GM12878 (cell line): ENCODE measurements at regions not wholly inside any gene's neighbourhood (a gene's known extent, or its start where the extent isn't known, plus 50 kb on each side); places are given as distances from the start of the nearest gene placed in this dataset.

Experiments
- ATAC-seq: fragments of 200-7000 bp; cut with Tn5 transposase; 3 replicates; pipeline ENCODE4 v1.9.1; 2020; ENCODE audit warnings: mild to moderate bottlenecking, moderate library complexity
- BruUV-seq: library from RNA; stranded (reverse); fragments of 400-500 nt; replicated peaks from 2 replicates; lab custom pipeline; 2021; lab: Mats Ljungman, UMichigan
- CTCF ChIA-PET: fragments of 300-600 bp; sonication (Branson Sonifier 250); formaldehyde crosslinking; extraction: SDS; loops from one replicate; lab custom pipeline; 2021; ENCODE audit warnings: inconsistent platforms; lab: Yijun Ruan, JAX
- POLR2A ChIA-PET: fragments of 350-600 bp; formaldehyde crosslinking; extraction: SDS; loops from one replicate; lab custom pipeline; 2021; ENCODE audit warnings: inconsistent platforms; lab: Charles Lee
- RAD21 ChIA-PET: fragments of 300-600 bp; sonication (Branson Sonifier 250); formaldehyde crosslinking; loops from one replicate; lab custom pipeline; 2023; ENCODE audit warnings: antibody characterized with exemption; ENCODE audit not compliant: unreplicated experiment; lab: Charles Lee
- SMC1A ChIA-PET: fragments of 300-600 bp; sonication (Branson Sonifier 250); formaldehyde crosslinking; loops from one replicate; lab custom pipeline; 2023; ENCODE audit not compliant: unreplicated experiment, uncharacterized antibody; lab: Charles Lee
- DNase-seq: peaks from one replicate; pipeline ENCODE4 v3.0.0-alpha.2; 2011; ENCODE audit warnings: low read depth, low spot score
- FAIRE-seq: peaks from 3 replicates; lab custom pipeline; 2011; peaks lifted over from hg19 to GRCh38; lab: Jason Lieb, UNC
- H2AFZ ChIP-seq: 2 replicates; pipeline ENCODE4 v1.6.0; 2011; ENCODE audit warnings: low read depth, low read length, control low read depth; ENCODE audit not compliant: control insufficient read depth
- H3K27ac ChIP-seq: 2 replicates; pipeline ENCODE4 v1.5.1; 2011; ENCODE audit warnings: control low read depth; ENCODE audit not compliant: control insufficient read depth, insufficient read depth
- H3K27me3 ChIP-seq, 2 experiments: replicated peaks in 1 of 2; 2 replicates each; pipeline versions ENCODE4 v1.6.0 to v1.6.1; 2011; ENCODE audit warnings: low read length in 1 of 2; ENCODE audit not compliant: control insufficient read depth in 2 of 2, insufficient read depth in 2 of 2
- H3K36me3 ChIP-seq, 2 experiments: 2 replicates each; pipeline ENCODE4 v1.5.1; 2011; ENCODE audit warnings: low read length in 1 of 2; ENCODE audit not compliant: control insufficient read depth in 2 of 2, insufficient read depth in 2 of 2
- H3K4me1 ChIP-seq: 2 replicates; pipeline ENCODE4 v1.6.1; 2011; ENCODE audit warnings: mild to moderate bottlenecking, low read length, moderate library complexity, mixed read lengths; ENCODE audit not compliant: control insufficient read depth, insufficient read depth
- H3K4me2 ChIP-seq: 2 replicates; pipeline ENCODE4 v1.6.0; 2011; ENCODE audit warnings: control low read depth; ENCODE audit not compliant: control insufficient read depth, insufficient read depth
- H3K4me3 ChIP-seq: fragments of 200-600 bp; sonication (generic); 2 replicates; pipeline ENCODE4 v1.5.1; 2016
- H3K79me2 ChIP-seq: 2 replicates; pipeline ENCODE4 v1.6.0; 2011; ENCODE audit warnings: low read length; ENCODE audit not compliant: control insufficient read depth, insufficient read depth
- H3K9ac ChIP-seq: 2 replicates; pipeline ENCODE4 v1.8.0; 2011; ENCODE audit warnings: low read length, control low read depth, mixed read lengths; ENCODE audit not compliant: control insufficient read depth, insufficient read depth
- H3K9me3 ChIP-seq: replicated peaks from 3 replicates; pipeline ENCODE4 v1.5.1; 2011; ENCODE audit warnings: mild to moderate bottlenecking, low read length; ENCODE audit not compliant: control insufficient read depth, insufficient read depth
- H4K20me1 ChIP-seq: 2 replicates; pipeline ENCODE4 v1.6.0; 2011; ENCODE audit not compliant: control insufficient read depth, insufficient read depth
- ASH2L ChIP-seq: fragments of 300-600, 200-600 bp; sonication (generic); IDR thresholded peaks from 2 replicates; pipeline ENCODE4 v1.6.1; 2017; ENCODE audit warnings: low read depth, mild to moderate bottlenecking, borderline replicate concordance
- EP300 ChIP-seq, 2 experiments: fragments of 150-350 bp in 1 of 2; IDR thresholded peaks; 2 replicates each; pipeline ENCODE4 v1.6.1; 2011 to 2012; ENCODE audit warnings: low read depth in 2 of 2, low read length in 2 of 2, borderline replicate concordance in 1 of 2, improper control_type of control experiment in 1 of 2, inconsistent platforms in 1 of 2; ENCODE audit not compliant: control insufficient read depth in 1 of 2
- FOXK2 ChIP-seq: fragments of 450-650 bp; IDR thresholded peaks from 2 replicates; pipeline ENCODE4 v1.6.1; 2017; ENCODE audit warnings: mild to moderate bottlenecking, moderate library complexity
- POU2F2 ChIP-seq: IDR thresholded peaks from 3 replicates; pipeline ENCODE4 v1.6.1; 2011; ENCODE audit warnings: low read depth, mild to moderate bottlenecking, low read length, borderline replicate concordance
- RAD21 ChIP-seq: IDR thresholded peaks from 2 replicates; pipeline ENCODE4 v1.6.1; 2011; ENCODE audit warnings: mild to moderate bottlenecking, low read depth, low read length, moderate library complexity; ENCODE audit not compliant: insufficient read depth
- SREBF1 ChIP-seq: IDR thresholded peaks from 2 replicates; pipeline ENCODE4 v1.6.1; 2012; ENCODE audit warnings: mild to moderate bottlenecking, low read length
- ZBED1 ChIP-seq: IDR thresholded peaks from 2 replicates; pipeline ENCODE4 v1.6.1; 2016; ENCODE audit warnings: borderline replicate concordance
- ZNF207 ChIP-seq: fragments of 450-650 bp; IDR thresholded peaks from 2 replicates; pipeline ENCODE4 v1.6.1; 2014; ENCODE audit warnings: antibody characterized with exemption, mild to moderate bottlenecking, borderline replicate concordance
- ZNF384 ChIP-seq: IDR thresholded peaks from 2 replicates; pipeline ENCODE4 v1.6.1; 2012; ENCODE audit warnings: low read depth, mild to moderate bottlenecking, low read length, improper control_type of control experiment, borderline replicate concordance
- in situ Hi-C: fragments of 300-500 bp; cut with MboI; formaldehyde crosslinking; loops from 9 replicates; pipeline ENCODE4 v1.14.3; 2018; ENCODE audit warnings: mixed read lengths
- intact Hi-C: fragments of 100-400 bp; cut with micrococcal nuclease; formaldehyde crosslinking; loops from one replicate; pipeline ENCODE4 v1.14.2; 2022; ENCODE audit not compliant: unreplicated experiment
- TF ChIP-seq, protein P1 (sequence below): fragments of 450-650 bp; conservative IDR thresholded peaks from 2 replicates; pipeline ENCODE4 v1.6.1; 2017; ENCODE audit warnings: mild to moderate bottlenecking, moderate library complexity
- TF ChIP-seq, protein P2 (sequence below): fragments of 450-650 bp; IDR thresholded peaks from 2 replicates; pipeline ENCODE4 v1.6.1; 2017; ENCODE audit warnings: mild to moderate bottlenecking, moderate library complexity
- TF ChIP-seq, protein P3 (sequence below): fragments of 150-350 bp; IDR thresholded peaks from 2 replicates; pipeline ENCODE4 v1.6.1; 2016; ENCODE audit warnings: low read depth, low read length
- TF ChIP-seq, protein P4 (sequence below): IDR thresholded peaks from 2 replicates; pipeline ENCODE4 v1.6.1; 2011; ENCODE audit warnings: borderline replicate concordance, low read depth, mild to moderate bottlenecking, moderate library complexity, low read length; ENCODE audit not compliant: insufficient read depth, poor library complexity, severe bottlenecking

DNA sequence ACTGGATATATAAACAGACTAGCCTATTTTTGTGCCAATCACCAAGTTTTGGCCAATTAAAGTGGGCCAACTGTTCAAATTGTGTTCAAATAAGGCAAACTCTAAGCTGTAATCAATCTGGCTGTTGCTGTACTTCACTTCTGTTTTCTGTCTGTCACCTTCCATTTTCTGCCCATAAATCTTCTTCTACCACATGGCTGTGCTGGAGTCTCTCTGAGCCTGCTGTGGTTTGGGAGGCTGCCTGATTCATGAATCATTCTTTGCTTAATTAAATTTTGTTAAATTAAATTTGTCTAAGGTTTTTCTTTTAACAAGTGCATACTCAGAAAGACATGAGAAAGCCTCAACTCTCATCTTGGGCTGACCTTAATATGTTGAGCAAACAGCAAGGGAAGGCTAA, 172.6 kb upstream of the VIPR2 start:
- Histone ChIP-seq H3K9ac (no peak overlapping the region), H3K4me1 (no peaks in the 10 kb centered on the region), H3K79me2 (no peaks in the 10 kb centered on the region), H3K27me3 (no peaks in the 10 kb centered on the region), H3K4me2 (no peak overlapping the region), H3K4me3 (no peak overlapping the region), H2AFZ (no peak overlapping the region), H3K9me3 (no peaks in the 10 kb centered on the region), H4K20me1 (no peaks in the 10 kb centered on the region), H3K36me3 (no peaks in the 10 kb centered on the region), H3K27ac (no peak overlapping the region)
- ChIA-PET SMC1A (no interaction called here), RAD21 (no interaction called here), CTCF (no interaction called here), POLR2A (no interaction called here)
- FAIRE-seq (no peak), DNase-seq (no peak), ATAC-seq (no peak)
- intact Hi-C loops (no loop called here), in situ Hi-C loops (no loop called here)
- no TSS peak for BruUV-seq
- TF ChIP-seq FOXK2 (no peak), SREBF1 (no peak), ZNF207 (no peak), EP300 (IDR thresholded peaks at IDR 0.05; ENCODE audit: borderline replicate concordance in 1 of 2, control insufficient read depth in 1 of 2, low read depth in 2 of 2, low read length in 2 of 2) (no peak), ZBED1 (no peak), RAD21 (no peak), POU2F2 (no peak), ASH2L (no peak), ZNF384 (no peak)
- TF ChIP-seq, protein P1, sequence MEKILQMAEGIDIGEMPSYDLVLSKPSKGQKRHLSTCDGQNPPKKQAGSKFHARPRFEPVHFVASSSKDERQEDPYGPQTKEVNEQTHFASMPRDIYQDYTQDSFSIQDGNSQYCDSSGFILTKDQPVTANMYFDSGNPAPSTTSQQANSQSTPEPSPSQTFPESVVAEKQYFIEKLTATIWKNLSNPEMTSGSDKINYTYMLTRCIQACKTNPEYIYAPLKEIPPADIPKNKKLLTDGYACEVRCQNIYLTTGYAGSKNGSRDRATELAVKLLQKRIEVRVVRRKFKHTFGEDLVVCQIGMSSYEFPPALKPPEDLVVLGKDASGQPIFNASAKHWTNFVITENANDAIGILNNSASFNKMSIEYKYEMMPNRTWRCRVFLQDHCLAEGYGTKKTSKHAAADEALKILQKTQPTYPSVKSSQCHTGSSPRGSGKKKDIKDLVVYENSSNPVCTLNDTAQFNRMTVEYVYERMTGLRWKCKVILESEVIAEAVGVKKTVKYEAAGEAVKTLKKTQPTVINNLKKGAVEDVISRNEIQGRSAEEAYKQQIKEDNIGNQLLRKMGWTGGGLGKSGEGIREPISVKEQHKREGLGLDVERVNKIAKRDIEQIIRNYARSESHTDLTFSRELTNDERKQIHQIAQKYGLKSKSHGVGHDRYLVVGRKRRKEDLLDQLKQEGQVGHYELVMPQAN = no peak
- TF ChIP-seq, protein P2, sequence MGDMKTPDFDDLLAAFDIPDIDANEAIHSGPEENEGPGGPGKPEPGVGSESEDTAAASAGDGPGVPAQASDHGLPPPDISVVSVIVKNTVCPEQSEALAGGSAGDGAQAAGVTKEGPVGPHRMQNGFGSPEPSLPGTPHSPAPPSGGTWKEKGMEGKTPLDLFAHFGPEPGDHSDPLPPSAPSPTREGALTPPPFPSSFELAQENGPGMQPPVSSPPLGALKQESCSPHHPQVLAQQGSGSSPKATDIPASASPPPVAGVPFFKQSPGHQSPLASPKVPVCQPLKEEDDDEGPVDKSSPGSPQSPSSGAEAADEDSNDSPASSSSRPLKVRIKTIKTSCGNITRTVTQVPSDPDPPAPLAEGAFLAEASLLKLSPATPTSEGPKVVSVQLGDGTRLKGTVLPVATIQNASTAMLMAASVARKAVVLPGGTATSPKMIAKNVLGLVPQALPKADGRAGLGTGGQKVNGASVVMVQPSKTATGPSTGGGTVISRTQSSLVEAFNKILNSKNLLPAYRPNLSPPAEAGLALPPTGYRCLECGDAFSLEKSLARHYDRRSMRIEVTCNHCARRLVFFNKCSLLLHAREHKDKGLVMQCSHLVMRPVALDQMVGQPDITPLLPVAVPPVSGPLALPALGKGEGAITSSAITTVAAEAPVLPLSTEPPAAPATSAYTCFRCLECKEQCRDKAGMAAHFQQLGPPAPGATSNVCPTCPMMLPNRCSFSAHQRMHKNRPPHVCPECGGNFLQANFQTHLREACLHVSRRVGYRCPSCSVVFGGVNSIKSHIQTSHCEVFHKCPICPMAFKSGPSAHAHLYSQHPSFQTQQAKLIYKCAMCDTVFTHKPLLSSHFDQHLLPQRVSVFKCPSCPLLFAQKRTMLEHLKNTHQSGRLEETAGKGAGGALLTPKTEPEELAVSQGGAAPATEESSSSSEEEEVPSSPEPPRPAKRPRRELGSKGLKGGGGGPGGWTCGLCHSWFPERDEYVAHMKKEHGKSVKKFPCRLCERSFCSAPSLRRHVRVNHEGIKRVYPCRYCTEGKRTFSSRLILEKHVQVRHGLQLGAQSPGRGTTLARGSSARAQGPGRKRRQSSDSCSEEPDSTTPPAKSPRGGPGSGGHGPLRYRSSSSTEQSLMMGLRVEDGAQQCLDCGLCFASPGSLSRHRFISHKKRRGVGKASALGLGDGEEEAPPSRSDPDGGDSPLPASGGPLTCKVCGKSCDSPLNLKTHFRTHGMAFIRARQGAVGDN = no peak
- TF ChIP-seq, protein P3, sequence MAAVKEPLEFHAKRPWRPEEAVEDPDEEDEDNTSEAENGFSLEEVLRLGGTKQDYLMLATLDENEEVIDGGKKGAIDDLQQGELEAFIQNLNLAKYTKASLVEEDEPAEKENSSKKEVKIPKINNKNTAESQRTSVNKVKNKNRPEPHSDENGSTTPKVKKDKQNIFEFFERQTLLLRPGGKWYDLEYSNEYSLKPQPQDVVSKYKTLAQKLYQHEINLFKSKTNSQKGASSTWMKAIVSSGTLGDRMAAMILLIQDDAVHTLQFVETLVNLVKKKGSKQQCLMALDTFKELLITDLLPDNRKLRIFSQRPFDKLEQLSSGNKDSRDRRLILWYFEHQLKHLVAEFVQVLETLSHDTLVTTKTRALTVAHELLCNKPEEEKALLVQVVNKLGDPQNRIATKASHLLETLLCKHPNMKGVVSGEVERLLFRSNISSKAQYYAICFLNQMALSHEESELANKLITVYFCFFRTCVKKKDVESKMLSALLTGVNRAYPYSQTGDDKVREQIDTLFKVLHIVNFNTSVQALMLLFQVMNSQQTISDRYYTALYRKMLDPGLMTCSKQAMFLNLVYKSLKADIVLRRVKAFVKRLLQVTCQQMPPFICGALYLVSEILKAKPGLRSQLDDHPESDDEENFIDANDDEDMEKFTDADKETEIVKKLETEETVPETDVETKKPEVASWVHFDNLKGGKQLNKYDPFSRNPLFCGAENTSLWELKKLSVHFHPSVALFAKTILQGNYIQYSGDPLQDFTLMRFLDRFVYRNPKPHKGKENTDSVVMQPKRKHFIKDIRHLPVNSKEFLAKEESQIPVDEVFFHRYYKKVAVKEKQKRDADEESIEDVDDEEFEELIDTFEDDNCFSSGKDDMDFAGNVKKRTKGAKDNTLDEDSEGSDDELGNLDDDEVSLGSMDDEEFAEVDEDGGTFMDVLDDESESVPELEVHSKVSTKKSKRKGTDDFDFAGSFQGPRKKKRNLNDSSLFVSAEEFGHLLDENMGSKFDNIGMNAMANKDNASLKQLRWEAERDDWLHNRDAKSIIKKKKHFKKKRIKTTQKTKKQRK = no peak
- TF ChIP-seq, protein P4, sequence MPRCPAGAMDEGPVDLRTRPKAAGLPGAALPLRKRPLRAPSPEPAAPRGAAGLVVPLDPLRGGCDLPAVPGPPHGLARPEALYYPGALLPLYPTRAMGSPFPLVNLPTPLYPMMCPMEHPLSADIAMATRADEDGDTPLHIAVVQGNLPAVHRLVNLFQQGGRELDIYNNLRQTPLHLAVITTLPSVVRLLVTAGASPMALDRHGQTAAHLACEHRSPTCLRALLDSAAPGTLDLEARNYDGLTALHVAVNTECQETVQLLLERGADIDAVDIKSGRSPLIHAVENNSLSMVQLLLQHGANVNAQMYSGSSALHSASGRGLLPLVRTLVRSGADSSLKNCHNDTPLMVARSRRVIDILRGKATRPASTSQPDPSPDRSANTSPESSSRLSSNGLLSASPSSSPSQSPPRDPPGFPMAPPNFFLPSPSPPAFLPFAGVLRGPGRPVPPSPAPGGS = no peak
